Mesodermal cell (in vitro differentiated cells): ENCODE measurements at regions not wholly inside any gene's neighbourhood (a gene's known extent, or its start where the extent isn't known, plus 50 kb on each side); places are given as distances from the start of the nearest gene placed in this dataset.
"Not testable (repeated sequence)": the region's sequence is repeated elsewhere in the genome, so short reads cannot be mapped to it uniquely, and the experiment has no call there.

Source experiments
- H3K27ac ChIP-seq: 2 replicates; pipeline ENCODE4 v1.7.0; 2013; ENCODE audit warnings: mild to moderate bottlenecking, low read depth, low read length, moderate library complexity; ENCODE audit not compliant: severe bottlenecking
- H3K36me3 ChIP-seq: 2 replicates; pipeline ENCODE4 v1.7.1; 2013; ENCODE audit warnings: mild to moderate bottlenecking, low read length, moderate library complexity; ENCODE audit not compliant: control insufficient read depth, insufficient read depth
- H3K4me1 ChIP-seq: one replicate; pipeline ENCODE4 v1.7.1; 2013; ENCODE audit warnings: mild to moderate bottlenecking, low read length; ENCODE audit not compliant: insufficient read depth, control insufficient read depth, poor library complexity, severe bottlenecking
- H3K4me3 ChIP-seq: 2 replicates; pipeline ENCODE4 v1.7.0; 2013; ENCODE audit warnings: low read length, control low read depth, mild to moderate bottlenecking; ENCODE audit not compliant: insufficient read depth, poor library complexity, severe bottlenecking; ENCODE audit errors: extremely low read depth
- H3K9me3 ChIP-seq: 2 replicates; pipeline ENCODE4 v1.7.1; 2013; ENCODE audit warnings: mild to moderate bottlenecking, low read length, moderate library complexity; ENCODE audit not compliant: control insufficient read depth
- whole genome bisulfite sequencing, 2 experiments: methylation state at CpG; one replicate each; pipeline ENCODE4 v1.1.5; 2013; ENCODE audit warnings: missing lambda C conversion rate in 2 of 2; ENCODE audit not compliant: insufficient coverage in 2 of 2; 5-methylcytosine and 5-hydroxymethylcytosine counted together

- H3K4me3 ChIP-seq, result no peak overlapping the region
- H3K4me1 ChIP-seq, result no peaks in the 10 kb centered on the region
- no peaks in the 10 kb centered on the region for H3K36me3 ChIP-seq
- WGBS, 2 experiments, result 87 to 92% methylated on average over 5 of the region's 5 CpGs
- H3K9me3 ChIP-seq, result no peaks in the 10 kb centered on the region
- no peak overlapping the region for H3K27ac ChIP-seq
Measured at GRCh38 chr21:23955135-23955843, 1652.0 kb downstream of the MRPL39 start.

GRCh38 chr21:23952269-23952668 is 1655.0 kb downstream of the MRPL39 start:
- Histone ChIP-seq H3K9me3 (no peaks in the 10 kb centered on the region), H3K4me3 (no peak overlapping the region), H3K4me1 (no peaks in the 10 kb centered on the region), H3K27ac (no peak overlapping the region), H3K36me3 (no peaks in the 10 kb centered on the region)

- H3K36me3 ChIP-seq, result no peaks in the 10 kb centered on the region
- H3K27ac ChIP-seq, result no peak overlapping the region
- H3K9me3 ChIP-seq, result no peaks in the 10 kb centered on the region
- H3K4me3 ChIP-seq, result no peak overlapping the region
- no peaks in the 10 kb centered on the region for H3K4me1 ChIP-seq
Measured at GRCh38 chr21:23951251-23951650, 1656.0 kb downstream of the MRPL39 start.

DNA sequence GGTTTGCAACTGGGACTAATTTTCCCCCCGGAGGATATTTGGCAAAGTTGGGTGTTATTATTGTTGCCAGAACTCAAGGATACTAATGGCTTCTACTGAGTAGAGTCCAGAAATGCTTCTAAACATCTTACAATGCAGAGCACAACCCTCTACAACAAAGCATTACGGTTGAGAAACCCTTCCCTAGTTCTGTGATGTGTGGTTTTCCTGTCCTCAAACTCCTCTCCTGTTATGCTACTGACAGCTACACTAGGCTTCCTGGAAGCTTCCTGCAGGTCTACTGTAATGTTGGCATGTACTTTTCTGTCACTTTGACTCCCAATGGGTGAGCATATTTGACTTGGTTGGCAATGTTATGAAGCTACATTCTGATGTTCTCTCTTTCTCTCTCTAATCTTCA is 1656.9 kb downstream of the MRPL39 start:
- H3K27ac ChIP-seq, result no peak overlapping the region
- no peaks in the 10 kb centered on the region for H3K36me3 ChIP-seq
- WGBS, 2 experiments, result 60 to 67% methylated on average over 1 of the region's 2 CpGs
- H3K4me1 ChIP-seq, result no peaks in the 10 kb centered on the region
- H3K4me3 ChIP-seq, result no peak overlapping the region
- no peaks in the 10 kb centered on the region for H3K9me3 ChIP-seq

GRCh38 chr21:23949493-23949892 is 1657.8 kb downstream of the MRPL39 start:
- Histone ChIP-seq H3K4me3 (no peak overlapping the region), H3K36me3 (no peaks in the 10 kb centered on the region), H3K4me1 (no peaks in the 10 kb centered on the region), H3K9me3 (no peaks in the 10 kb centered on the region), H3K27ac (no peak overlapping the region)
- 92 to 95% methylated on average over 2 of the region's 2 CpGs for WGBS, 2 experiments

GRCh38 chr21:23939369-23940065 is 1667.8 kb downstream of the MRPL39 start:
- Histone ChIP-seq H3K9me3 (no peaks in the 10 kb centered on the region), H3K27ac (no peak overlapping the region), H3K4me1 (no peaks in the 10 kb centered on the region), H3K4me3 (no peak overlapping the region), H3K36me3 (no peaks in the 10 kb centered on the region)
- 100% methylated on average over 1 of the region's 3 CpGs; no CpG with 5 or more reads in 1 of the 2 experiments for WGBS, 2 experiments

GRCh38 chr21:23936991-23937390 is 1670.3 kb downstream of the MRPL39 start:
- 93% methylated on average over 2 of the region's 2 CpGs; no CpG with 5 or more reads in 1 of the 2 experiments for WGBS, 2 experiments
- no peaks in the 10 kb centered on the region for H3K4me1 ChIP-seq
- no peak overlapping the region for H3K27ac ChIP-seq
- no peak overlapping the region for H3K4me3 ChIP-seq
- H3K9me3 ChIP-seq, result no peaks in the 10 kb centered on the region
- H3K36me3 ChIP-seq, result no peaks in the 10 kb centered on the region

- Histone ChIP-seq H3K4me3 (no peak overlapping the region), H3K27ac (no peak overlapping the region), H3K4me1 (no peaks in the 10 kb centered on the region), H3K36me3 (no peaks in the 10 kb centered on the region), H3K9me3 (no peaks in the 10 kb centered on the region)
- 51 to 70% methylated on average over 1 to 2 of the region's 2 CpGs for WGBS, 2 experiments
Measured at GRCh38 chr21:23936224-23936623, 1671.1 kb downstream of the MRPL39 start.

GRCh38 chr21:23930565-23930964 is 1676.7 kb downstream of the MRPL39 start:
- Histone ChIP-seq H3K4me3 (no peak overlapping the region), H3K27ac (no peak overlapping the region), H3K36me3 (no peaks in the 10 kb centered on the region), H3K9me3 (no peaks in the 10 kb centered on the region), H3K4me1 (no peaks in the 10 kb centered on the region)
- WGBS, 2 experiments, result no CpG with 5 or more reads among the region's 1 CpG

DNA sequence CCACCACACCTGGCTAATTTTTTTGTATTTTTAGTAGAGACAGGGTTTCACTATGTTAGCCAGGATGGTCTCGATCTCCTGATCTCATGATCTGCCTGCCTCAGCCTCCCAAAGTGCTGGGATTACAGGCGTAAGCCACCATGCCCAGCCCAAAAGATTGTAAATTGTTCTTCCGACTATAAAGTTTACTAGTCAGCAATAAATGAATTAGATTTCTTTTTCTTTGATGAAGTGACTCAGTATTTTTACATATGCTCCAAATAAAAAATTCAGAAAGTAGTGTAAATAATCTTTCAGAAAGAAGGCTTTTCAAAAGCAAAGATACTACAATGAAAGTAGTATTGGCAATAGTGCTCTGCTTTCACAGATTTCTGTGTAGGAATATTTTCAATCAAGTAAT is 1680.9 kb downstream of the MRPL39 start:
- H3K4me3 ChIP-seq, H3K9me3 ChIP-seq, H3K36me3 ChIP-seq, H3K27ac ChIP-seq, H3K4me1 ChIP-seq: not testable (repeated sequence)
- 50% methylated on average over 1 of the region's 3 CpGs; no CpG with 5 or more reads in 1 of the 2 experiments for WGBS, 2 experiments

DNA sequence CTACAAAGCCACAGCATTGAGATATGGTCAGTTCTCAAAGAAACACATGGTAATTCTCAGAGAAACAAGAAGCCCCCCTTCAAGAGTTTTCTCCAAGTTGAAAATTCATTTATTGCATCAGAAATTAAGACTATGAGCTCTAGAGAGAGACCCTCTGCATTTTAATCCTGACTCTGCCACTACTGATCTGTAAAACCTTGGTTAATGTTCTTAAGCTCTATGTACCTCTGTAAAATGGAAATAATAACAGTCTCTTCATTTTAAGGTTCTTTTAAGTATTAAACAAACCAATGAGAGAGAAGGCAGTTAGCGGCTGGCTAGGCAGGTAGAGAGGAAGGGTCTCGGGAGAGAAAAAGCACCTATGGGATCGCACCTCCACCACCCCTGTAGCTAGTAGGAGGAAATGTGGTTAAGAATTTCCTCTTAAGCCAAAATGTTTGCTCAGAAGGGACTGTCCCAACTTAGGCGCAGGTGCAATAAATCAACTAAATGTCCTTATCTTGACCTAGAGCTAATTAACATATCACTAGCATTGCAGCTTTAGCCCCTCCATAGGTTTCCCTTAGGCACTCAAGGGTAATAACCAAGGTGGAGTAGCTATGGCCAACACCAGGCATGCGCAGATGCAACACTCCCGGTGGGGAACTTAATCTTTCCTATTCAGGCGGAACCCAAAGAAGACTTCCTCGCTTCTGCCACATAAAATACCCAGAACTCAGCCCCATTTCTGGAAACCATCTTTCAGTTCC is 1685.4 kb downstream of the MRPL39 start:
- no peaks in the 10 kb centered on the region for H3K4me1 ChIP-seq
- WGBS, 2 experiments, result 88 to 100% methylated on average over 4 to 6 of the region's 8 CpGs

More for the DNA sequence above, 1685.4 kb downstream of the MRPL39 start:
- Histone ChIP-seq H3K36me3 (no peaks in the 10 kb centered on the region), H3K9me3 (no peaks in the 10 kb centered on the region), H3K27ac (no peak overlapping the region), H3K4me3 (no peak overlapping the region)
